Activated T-helper 17 cell treated with anti-CD3 and anti-CD28 coated beads, Interleukin-2, amount 50 U/mL, for 72 hours (primary cell): ENCODE measurements at regions not wholly inside any gene's neighbourhood (a gene's known extent, or its start where the extent isn't known, plus 50 kb on each side); places are given as distances from the start of the nearest gene placed in this dataset.
"Not testable (repeated sequence)": the region's sequence is repeated elsewhere in the genome, so short reads cannot be mapped to it uniquely, and the experiment has no call there.

ENCODE experiments used
- ATAC-seq: fragments of 150-1000 bp; cut with Tn5 transposase; replicated peaks from 2 replicates; pipeline ENCODE4 v1.10.0; 2021; ENCODE audit warnings: mild to moderate bottlenecking, moderate library complexity
- H3K27ac Mint-ChIP-seq: one replicate; pipeline ENCODE4 v1.8.0; 2022; ENCODE audit warnings: mixed read lengths
- H3K27me3 Mint-ChIP-seq: one replicate; pipeline ENCODE4 v1.8.0; 2022; ENCODE audit warnings: mixed read lengths
- H3K36me3 Mint-ChIP-seq: one replicate; pipeline ENCODE4 v1.8.0; 2022; ENCODE audit warnings: low read depth, mild to moderate bottlenecking, mixed read lengths
- H3K4me1 Mint-ChIP-seq: one replicate; pipeline ENCODE4 v1.8.0; 2022; ENCODE audit warnings: mixed read lengths
- H3K4me3 Mint-ChIP-seq: one replicate; pipeline ENCODE4 v1.8.0; 2022; ENCODE audit warnings: mild to moderate bottlenecking, mixed read lengths
- H3K9me3 Mint-ChIP-seq: one replicate; pipeline ENCODE4 v1.8.0; 2022; ENCODE audit warnings: mixed read lengths

DNA sequence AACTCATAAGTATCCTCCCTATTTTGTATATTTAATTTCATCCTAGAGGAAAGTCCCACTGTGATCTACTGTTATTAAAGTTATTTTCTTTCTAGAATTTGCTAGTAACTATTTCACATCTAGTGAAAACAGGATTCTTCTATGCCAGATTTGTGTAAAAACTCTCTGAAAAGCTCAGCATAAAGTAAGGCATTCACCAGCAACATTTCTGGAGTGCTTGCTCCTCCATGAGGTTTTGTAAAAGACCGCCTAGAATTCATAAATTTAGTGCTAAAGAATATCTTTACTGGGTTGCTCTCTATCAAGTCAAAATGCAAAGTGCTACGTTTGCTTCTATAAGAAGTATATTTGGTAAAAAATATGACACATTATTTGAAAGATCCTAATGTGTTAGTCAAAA lies 173.5 kb upstream of the IRAK1BP1 start:
- Mint-ChIP-seq H3K27me3 (peaks cover 7% of the 10 kb centered on the region), H3K4me3 (no peak overlapping the region), H3K4me1 (no peaks in the 10 kb centered on the region), H3K27ac (no peak overlapping the region), H3K36me3 (no peaks in the 10 kb centered on the region), H3K9me3 (peaks cover 9% of the 10 kb centered on the region)
- no peak for ATAC-seq

DNA sequence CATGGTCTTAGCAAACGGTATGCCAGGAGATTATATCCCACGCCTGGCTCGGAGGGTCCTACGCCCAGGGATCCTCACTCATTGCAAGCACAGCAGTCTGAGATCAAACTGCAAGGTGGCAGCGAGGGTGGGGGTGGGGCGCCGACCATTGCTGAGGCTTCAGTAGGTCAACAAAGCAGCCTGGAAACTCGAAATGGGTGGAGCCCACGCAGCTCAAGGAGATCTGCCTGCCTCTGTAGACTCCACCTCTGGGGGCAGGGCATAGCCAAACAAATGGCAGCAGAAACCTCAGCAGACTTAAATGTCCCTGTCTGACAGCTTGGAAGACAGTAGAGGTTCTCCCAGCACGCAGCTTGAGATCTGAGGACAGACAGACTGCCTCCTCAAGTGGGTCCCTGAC lies 172.7 kb upstream of the IRAK1BP1 start:
- not testable (repeated sequence) for H3K4me1 Mint-ChIP-seq, H3K27me3 Mint-ChIP-seq, H3K9me3 Mint-ChIP-seq, H3K4me3 Mint-ChIP-seq, H3K27ac Mint-ChIP-seq, H3K36me3 Mint-ChIP-seq, ATAC-seq

DNA sequence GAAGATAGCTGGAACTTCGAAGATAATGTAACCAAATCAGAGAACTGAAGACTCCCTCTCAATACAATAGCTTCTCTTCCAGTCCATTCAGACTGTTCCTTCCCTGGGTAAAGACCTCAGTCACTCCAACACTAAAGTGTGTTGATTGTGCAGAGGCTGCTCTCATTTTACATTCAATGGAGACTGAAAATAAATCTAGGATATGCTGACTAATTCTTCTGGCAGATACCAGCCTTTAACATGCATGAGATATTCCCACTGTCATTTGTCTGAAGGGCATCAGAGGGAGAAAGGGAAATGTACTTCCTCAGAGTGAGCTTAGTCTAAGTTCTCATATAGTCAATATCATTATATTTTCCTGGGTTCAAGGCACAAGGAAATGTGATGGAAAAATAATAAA lies 166.4 kb upstream of the IRAK1BP1 start:
- Mint-ChIP-seq H3K36me3 (no peaks in the 10 kb centered on the region), H3K27me3 (peaks cover 3% of the 10 kb centered on the region), H3K27ac (no peak overlapping the region), H3K4me1 (no peaks in the 10 kb centered on the region), H3K4me3 (no peak overlapping the region), H3K9me3 (peaks cover 9% of the 10 kb centered on the region)
- ATAC-seq = no peak

DNA sequence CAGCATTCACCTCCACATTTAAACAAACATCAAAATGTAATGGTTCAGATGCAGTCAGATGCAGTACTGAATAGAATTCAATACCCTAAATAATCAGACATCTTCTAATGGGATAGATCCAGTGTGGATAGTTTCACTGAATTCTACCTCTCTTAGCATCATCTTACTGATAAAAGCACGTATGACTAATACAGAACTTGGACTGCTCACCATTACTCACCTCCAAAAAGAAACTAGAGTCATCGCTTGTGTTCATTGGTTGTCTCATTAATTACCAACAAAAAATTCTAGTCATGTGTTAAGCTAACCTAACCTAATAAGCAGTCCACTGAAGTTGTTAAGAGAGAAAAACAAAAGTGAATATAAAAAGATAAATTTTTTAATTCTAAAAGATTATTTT lies 165.9 kb upstream of the IRAK1BP1 start:
- peaks cover 4% of the 10 kb centered on the region for H3K27me3 Mint-ChIP-seq
- no peaks in the 10 kb centered on the region for H3K36me3 Mint-ChIP-seq
- no peak for ATAC-seq
- peaks cover 9% of the 10 kb centered on the region for H3K9me3 Mint-ChIP-seq
- no peak overlapping the region for H3K27ac Mint-ChIP-seq
- no peaks in the 10 kb centered on the region for H3K4me1 Mint-ChIP-seq
- H3K4me3 Mint-ChIP-seq = no peak overlapping the region

DNA sequence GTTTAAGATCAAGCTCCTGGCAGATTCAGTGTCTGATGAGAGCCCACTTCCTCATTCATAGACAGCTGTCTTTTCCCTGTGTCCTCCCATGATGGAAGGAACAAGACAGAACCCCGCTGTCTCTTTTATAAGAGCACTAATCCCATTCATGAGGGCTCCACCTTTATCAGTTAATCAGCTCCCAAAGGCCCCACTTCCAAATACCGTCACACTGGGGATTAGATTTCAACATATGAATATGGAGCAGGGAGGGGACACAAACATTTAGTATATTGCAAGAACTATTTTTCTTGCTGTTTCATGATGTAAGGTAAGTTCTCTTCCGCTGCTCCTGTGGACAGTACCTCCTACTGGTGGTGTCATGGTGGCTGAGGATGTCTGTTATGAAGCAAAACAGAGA lies 158.3 kb upstream of the IRAK1BP1 start:
- no peak overlapping the region for H3K27ac Mint-ChIP-seq
- no peaks in the 10 kb centered on the region for H3K9me3 Mint-ChIP-seq
- no peak overlapping the region for H3K4me3 Mint-ChIP-seq

DNA sequence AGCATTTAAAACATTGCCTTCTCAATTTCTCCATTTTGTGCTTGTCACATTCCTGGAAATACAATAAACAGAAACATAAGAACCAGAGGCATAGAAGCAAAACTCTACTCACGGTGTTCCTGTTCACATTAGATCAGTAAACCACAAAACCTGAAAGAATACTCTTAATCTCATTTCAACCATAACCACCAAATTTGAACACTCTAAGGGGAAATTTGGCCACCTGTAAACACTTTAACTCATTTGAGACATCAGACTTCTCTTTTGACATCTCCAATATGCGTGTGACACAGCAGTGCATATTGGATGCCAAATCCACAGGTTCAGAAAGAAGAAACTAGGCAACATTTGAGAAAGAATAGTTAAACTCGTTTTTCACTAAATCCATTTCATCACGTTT lies 153.8 kb upstream of the IRAK1BP1 start:
- Mint-ChIP-seq H3K27me3 (no peaks in the 10 kb centered on the region), H3K36me3 (no peaks in the 10 kb centered on the region), H3K4me3 (no peak overlapping the region), H3K4me1 (no peaks in the 10 kb centered on the region), H3K27ac (no peak overlapping the region), H3K9me3 (no peaks in the 10 kb centered on the region)
- no peak for ATAC-seq

More for the DNA sequence above, 158.3 kb upstream of the IRAK1BP1 start:
- Mint-ChIP-seq H3K36me3 (no peaks in the 10 kb centered on the region), H3K27me3 (peaks cover 3% of the 10 kb centered on the region), H3K4me1 (no peaks in the 10 kb centered on the region)
- ATAC-seq = no peak

DNA sequence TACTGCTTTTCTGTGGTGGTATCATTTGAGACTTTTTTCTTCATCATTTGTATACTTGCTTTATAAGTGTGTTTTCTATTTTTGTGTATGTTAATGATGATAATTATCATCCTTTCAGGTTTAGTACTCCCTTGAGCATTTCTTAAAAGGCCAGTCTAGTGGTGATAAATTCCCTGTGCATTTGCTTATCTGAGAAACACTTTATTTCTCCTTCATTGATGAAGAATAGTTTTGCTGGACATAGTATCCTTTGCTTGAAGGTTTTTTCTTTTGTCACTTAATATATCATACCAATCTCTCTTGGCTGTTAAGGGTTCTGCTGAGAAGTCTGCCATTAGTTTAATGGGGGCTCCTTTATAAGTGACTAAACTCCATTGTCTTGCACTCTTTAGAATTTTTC lies 123.2 kb upstream of the IRAK1BP1 start:
- Mint-ChIP-seq H3K27me3 (no peaks in the 10 kb centered on the region), H3K4me3 (no peak overlapping the region), H3K9me3 (peaks cover 10% of the 10 kb centered on the region), H3K27ac (no peak overlapping the region), H3K36me3 (no peaks in the 10 kb centered on the region), H3K4me1 (no peaks in the 10 kb centered on the region)
- ATAC-seq = no peak

DNA sequence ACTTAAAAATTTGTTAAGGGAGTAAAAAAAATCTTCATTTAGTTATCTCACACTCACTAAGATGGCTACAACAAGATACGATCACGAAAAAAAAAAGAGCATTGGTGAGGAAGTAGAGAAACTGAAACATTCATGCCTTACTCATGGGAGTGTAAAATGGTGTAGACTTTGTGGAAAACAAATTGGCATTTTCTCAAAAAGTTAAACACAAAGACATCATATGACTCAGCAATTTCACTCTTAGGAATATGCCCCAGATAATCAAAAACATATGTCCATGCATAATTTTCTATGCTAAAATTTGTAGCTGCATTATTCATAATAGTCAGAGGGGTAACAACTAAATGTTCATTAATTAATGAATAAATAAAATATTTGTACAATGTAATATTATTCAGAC lies 120.9 kb upstream of the IRAK1BP1 start:
- H3K4me3 Mint-ChIP-seq = no peak overlapping the region
- H3K9me3 Mint-ChIP-seq = peaks cover 4% of the 10 kb centered on the region
- H3K36me3 Mint-ChIP-seq = no peaks in the 10 kb centered on the region
- no peak for ATAC-seq
- no peak overlapping the region for H3K27ac Mint-ChIP-seq
- H3K27me3 Mint-ChIP-seq = no peaks in the 10 kb centered on the region
- H3K4me1 Mint-ChIP-seq = no peaks in the 10 kb centered on the region

DNA sequence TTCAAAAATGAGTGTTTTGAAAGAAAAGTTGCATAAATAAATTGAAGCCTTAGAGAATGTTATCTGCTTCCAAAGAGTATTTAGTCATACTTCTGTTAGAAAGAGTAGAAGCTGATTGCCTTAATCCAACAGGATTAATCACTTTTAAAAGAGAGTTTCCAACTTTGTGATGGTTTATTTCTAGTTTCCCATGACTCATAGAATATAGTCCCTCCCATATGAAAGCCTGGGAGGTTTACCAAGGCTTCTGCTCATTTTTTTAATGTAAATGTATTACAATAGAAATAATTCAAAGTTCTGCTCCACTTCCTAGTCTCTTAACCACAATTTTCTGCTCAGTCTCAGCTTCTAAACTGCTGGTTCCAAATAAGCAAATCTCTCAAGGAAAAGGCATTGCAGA lies 118.0 kb upstream of the IRAK1BP1 start:
- no peak for ATAC-seq
- H3K36me3 Mint-ChIP-seq = no peaks in the 10 kb centered on the region
- H3K27ac Mint-ChIP-seq = no peak overlapping the region
- H3K9me3 Mint-ChIP-seq = peaks cover 9% of the 10 kb centered on the region
- no peaks in the 10 kb centered on the region for H3K4me1 Mint-ChIP-seq
- peaks cover 5% of the 10 kb centered on the region for H3K27me3 Mint-ChIP-seq
- H3K4me3 Mint-ChIP-seq = no peak overlapping the region

DNA sequence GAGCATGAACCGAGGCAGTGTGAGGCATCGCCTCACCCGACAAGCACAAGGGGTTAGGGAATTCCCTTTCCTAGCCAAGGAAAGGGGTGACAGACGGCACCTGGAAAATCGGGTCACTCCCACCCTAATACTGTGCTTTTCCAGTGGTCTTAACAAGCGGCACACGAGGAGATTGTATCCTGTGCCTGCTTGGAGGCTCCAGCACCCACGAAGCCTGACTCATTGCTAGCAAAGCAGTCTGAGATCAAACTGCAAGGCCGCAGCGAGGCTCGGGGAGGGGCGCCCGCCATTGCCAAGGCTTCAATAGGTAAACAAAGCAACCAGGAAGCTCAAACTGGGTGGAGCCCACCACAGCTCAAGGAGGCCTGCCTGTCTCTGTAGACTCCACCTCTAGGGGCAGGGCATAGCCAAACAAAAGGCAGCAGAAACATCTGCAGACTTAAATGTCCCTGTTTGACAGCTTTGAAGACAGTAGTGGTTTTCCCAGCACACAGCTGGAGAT lies 109.0 kb upstream of the IRAK1BP1 start:
- not testable (repeated sequence) for H3K4me3 Mint-ChIP-seq

DNA sequence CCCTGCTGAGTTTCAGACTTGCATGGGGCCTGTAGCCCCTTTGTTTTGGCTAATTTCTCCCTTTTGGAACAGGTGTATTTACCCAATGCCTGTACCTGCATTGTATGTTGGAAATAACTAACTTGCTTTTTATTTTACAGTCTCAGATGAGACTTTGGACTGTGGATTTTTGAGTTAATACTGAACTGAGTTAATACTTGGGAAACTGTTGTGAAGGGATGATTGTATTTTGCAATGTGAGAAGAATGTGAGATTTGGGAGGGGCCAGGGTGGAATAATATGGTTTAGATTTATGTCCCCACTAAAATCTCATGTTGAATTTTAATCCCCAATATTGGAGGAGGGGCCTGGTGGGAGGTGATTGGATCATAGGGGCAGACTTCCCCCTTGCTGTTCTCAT lies 99.1 kb upstream of the IRAK1BP1 start:
- H3K9me3 Mint-ChIP-seq = no peaks in the 10 kb centered on the region
- no peak for ATAC-seq
- H3K4me1 Mint-ChIP-seq = no peaks in the 10 kb centered on the region

More for the DNA sequence above, 109.0 kb upstream of the IRAK1BP1 start:
- H3K36me3 Mint-ChIP-seq, ATAC-seq, H3K4me1 Mint-ChIP-seq, H3K27ac Mint-ChIP-seq: not testable (repeated sequence)
- Mint-ChIP-seq H3K27me3 (peaks cover 11% of the 10 kb centered on the region), H3K9me3 (peaks cover 28% of the 10 kb centered on the region)

DNA sequence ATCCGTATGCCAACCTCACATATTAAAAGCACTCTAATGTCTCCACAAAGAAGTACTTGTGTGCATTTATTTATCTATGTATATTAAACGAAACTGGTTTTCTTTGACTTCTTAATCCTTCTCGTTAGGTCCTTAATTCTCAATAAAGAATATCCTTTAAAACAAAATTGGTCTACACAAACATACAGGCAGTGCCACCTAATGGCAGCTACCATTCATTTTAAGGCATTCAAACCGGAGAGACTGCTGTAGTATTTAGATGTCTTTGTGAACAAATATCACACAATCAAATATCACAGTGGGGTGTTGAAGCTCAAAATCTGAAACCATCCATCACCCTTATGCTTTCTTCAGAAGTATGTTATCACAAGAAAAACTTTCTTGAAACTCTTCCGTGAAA lies 96.6 kb upstream of the IRAK1BP1 start:
- H3K27me3 Mint-ChIP-seq = peaks cover 9% of the 10 kb centered on the region
- H3K4me1 Mint-ChIP-seq = no peaks in the 10 kb centered on the region
- ATAC-seq = no peak
- peaks cover 5% of the 10 kb centered on the region for H3K9me3 Mint-ChIP-seq
- no peak overlapping the region for H3K27ac Mint-ChIP-seq
- H3K36me3 Mint-ChIP-seq = no peaks in the 10 kb centered on the region
- no peak overlapping the region for H3K4me3 Mint-ChIP-seq

More for the DNA sequence above, 99.1 kb upstream of the IRAK1BP1 start:
- H3K27ac Mint-ChIP-seq = no peak overlapping the region
- H3K27me3 Mint-ChIP-seq = no peaks in the 10 kb centered on the region
- H3K4me3 Mint-ChIP-seq = no peak overlapping the region
- no peaks in the 10 kb centered on the region for H3K36me3 Mint-ChIP-seq

DNA sequence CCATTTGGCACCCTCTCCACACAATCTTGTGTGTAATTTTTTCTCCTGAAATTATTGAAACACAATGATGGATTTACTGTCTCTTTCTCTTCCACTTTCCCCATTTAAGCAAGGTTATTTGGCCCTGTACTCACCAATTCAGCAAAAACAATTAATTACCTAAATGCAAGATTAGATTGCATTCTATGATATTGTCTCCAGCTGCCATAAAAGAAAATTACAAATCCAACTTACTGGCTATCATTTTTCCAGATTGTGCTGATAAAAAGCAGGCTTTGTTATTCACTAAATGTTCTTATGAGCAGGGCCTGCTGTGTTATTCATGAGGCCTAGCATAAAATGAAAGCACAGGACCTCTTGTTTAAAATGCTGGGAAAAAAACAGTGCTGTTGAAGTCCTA lies 95.8 kb upstream of the IRAK1BP1 start:
- ATAC-seq = no peak
- Mint-ChIP-seq H3K4me3 (no peak overlapping the region), H3K27ac (no peak overlapping the region), H3K9me3 (peaks cover 5% of the 10 kb centered on the region), H3K36me3 (no peaks in the 10 kb centered on the region), H3K27me3 (peaks cover 9% of the 10 kb centered on the region), H3K4me1 (no peaks in the 10 kb centered on the region)

DNA sequence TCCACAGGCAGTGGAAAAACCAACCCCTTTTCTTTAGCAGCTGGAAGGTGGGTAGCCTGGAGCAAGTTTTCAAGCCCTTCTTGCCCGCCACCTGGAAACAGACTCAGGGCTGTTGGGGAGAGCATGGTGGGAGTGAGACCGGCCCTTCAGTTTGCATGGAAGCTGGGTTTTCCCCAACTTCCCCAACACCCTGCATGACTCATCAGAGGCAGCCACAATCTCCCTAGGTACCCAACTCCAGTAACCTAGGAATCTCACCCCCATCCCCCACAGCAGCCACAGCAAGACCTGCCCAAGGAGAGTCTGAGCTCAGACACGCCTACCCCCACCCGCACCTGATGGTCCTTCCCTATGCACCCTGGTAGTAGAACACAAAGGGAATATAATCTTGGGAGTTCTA lies 86.3 kb upstream of the IRAK1BP1 start:
- no peaks in the 10 kb centered on the region for H3K4me1 Mint-ChIP-seq
- no peaks in the 10 kb centered on the region for H3K9me3 Mint-ChIP-seq
- H3K36me3 Mint-ChIP-seq = no peaks in the 10 kb centered on the region
- no peak overlapping the region for H3K27ac Mint-ChIP-seq
- no peak for ATAC-seq
- peaks cover 13% of the 10 kb centered on the region for H3K27me3 Mint-ChIP-seq
- H3K4me3 Mint-ChIP-seq = no peak overlapping the region

DNA sequence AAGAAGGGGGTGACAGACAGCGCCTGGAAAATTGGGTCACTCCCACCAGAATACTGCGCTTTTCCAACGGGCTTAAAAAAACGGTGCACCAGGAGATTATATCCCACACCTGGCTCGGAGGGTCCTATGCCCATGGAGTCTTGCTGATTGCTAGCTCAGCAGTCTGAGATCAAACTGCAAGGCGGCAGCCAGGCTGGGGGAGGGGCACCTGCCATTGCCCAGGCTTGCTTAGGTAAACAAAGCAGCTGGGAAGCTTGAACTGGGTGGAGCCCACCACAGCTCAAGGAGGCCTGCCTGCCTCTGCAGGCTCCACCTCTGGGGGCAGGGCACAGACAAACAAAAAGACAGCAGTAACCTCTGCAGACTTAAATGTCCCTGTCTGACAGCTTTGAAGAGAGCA lies 84.0 kb upstream of the IRAK1BP1 start:
- H3K4me1 Mint-ChIP-seq, H3K36me3 Mint-ChIP-seq, ATAC-seq, H3K9me3 Mint-ChIP-seq, H3K4me3 Mint-ChIP-seq, H3K27ac Mint-ChIP-seq: not testable (repeated sequence)
- H3K27me3 Mint-ChIP-seq = peaks cover 13% of the 10 kb centered on the region

DNA sequence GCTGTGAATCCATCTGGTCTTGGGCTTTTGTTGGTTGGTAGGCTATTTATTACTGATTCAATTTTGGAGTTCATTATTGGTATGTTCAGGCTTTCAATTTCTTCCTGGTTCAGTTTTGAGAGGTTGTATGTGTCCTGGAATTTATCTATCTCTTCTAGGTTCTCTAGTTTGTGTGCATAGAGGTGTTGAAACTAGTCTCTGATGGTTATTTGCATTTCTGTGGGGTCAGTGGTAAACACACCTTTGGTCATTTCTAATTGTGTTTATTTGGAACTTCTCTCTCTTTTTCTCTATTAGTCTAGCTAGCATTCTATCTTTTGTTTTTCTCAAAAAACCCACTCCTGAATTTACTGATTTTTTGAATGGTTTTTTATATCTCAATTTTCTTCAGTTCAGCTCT lies 70.1 kb upstream of the IRAK1BP1 start:
- H3K27ac Mint-ChIP-seq = no peak overlapping the region
- H3K4me1 Mint-ChIP-seq = no peaks in the 10 kb centered on the region
- H3K4me3 Mint-ChIP-seq = no peak overlapping the region
- no peaks in the 10 kb centered on the region for H3K27me3 Mint-ChIP-seq
- no peaks in the 10 kb centered on the region for H3K36me3 Mint-ChIP-seq
- peaks cover 10% of the 10 kb centered on the region for H3K9me3 Mint-ChIP-seq
- ATAC-seq = no peak
